LNCAP (cell line): ENCODE measurements at regions not wholly inside any gene's neighbourhood (a gene's known extent, or its start where the extent isn't known, plus 50 kb on each side); places are given as distances from the start of the nearest gene placed in this dataset.

Experiments used
- CTCF ChIP-seq: fragments of 450-650 bp; IDR thresholded peaks from 2 replicates; pipeline ENCODE4 v1.5.1; 2017; ENCODE audit warnings: mild to moderate bottlenecking

DNA sequence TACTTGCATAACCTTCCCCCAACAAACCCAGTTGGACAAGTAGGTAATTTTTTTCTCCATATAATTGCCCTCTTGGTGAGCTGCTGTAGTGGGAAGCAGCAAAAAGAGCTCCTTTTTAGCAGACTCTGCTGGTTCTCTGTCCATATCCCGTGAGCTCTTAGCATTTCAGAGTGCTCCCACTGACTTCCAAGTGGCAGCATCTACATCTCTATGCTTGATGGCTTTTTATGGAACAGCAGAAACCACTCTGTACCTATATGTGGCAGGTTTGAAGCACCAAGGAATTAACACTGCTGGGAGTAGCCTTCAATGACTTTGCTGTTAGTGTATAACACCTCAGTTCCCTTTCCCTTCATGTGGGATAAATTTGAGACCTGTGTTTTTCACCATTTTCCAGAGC is 168.4 kb upstream of the NHS start:
- no peak for TF ChIP-seq CTCF

GRCh38 chrX:17214962-17215361 is 160.0 kb upstream of the NHS start:
- no peak for TF ChIP-seq CTCF

DNA sequence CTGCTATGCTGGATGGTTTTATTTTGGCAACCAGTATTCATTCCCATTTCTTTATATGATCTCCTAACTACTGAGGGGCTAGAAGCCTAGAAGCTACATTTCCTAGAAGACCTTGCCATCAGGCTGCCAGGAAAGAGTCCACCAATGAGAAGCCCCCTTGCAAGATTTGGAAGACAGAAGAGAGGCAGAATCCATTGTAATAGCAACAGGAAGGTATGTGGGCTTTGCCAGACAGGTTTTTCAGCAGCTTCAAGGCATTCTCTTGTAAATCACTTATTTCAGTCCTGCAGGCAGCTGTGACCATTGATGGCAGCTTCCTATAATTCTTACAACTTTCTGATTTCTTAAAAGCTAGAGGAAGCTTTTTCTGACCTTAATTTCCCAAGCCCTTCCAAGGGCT is 148.3 kb upstream of the NHS start:
- TF ChIP-seq CTCF, result no peak

DNA sequence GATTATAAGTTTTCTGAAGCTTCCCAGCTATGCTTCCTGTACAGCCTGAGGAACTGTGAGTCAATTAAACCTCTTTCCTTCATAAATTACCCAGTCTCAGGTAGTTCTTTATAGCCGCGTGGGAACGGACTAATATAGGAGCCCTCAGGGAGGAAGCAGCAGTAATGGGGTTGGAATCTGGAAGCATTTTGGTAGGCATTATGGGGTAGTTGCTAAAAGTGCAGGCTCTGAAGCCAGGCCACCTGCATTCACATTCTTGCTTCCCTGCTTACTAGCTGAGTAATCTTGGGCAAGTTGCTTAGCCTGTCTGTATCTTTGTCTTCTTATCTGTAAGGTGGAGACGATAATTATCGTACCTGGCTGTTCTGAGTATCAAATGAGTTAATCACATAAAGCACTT is 137.9 kb upstream of the NHS start:
- no peak for TF ChIP-seq CTCF

- TF ChIP-seq CTCF, result peak; percentile 71
Observed at GRCh38 chrX:17242470-17242869, 132.5 kb upstream of the NHS start.

DNA sequence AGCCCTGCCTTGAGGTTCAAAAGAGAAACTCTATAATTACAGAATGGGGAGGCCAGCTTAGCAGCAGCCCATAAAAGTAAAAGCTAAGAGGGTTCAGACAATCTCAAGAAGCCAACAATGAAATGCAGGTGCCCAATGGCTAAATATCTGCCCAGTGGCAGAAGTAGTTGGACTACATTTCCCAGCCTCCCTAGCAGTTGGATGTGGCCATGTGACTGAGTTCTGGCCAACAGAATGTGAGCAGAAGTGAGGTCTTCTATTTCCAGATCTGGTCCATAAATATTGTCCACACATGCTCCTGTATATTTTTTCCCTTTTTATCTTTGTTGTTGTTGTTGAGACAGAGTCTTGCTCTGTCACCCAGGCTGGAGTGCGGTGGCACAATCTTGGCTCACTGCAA is 127.9 kb upstream of the NHS start:
- no peak for TF ChIP-seq CTCF

DNA sequence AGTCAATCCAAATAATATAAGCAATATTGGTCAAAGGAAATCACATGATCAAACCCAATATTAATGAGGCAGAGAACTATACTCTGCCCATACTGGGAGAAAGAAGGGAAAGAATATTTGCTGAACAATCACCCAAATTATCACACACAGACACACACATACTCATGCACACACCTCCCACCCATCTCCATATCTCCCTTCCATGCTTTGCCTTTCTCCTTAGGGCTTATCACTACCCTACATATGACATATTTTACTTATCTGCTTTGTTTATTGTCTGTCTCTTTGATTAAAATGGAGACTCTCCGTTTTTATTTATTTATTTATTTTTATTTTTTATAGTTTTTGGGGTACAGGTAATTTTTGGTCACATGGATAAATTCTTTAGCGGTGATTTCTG is 112.9 kb upstream of the NHS start:
- no peak for TF ChIP-seq CTCF

DNA sequence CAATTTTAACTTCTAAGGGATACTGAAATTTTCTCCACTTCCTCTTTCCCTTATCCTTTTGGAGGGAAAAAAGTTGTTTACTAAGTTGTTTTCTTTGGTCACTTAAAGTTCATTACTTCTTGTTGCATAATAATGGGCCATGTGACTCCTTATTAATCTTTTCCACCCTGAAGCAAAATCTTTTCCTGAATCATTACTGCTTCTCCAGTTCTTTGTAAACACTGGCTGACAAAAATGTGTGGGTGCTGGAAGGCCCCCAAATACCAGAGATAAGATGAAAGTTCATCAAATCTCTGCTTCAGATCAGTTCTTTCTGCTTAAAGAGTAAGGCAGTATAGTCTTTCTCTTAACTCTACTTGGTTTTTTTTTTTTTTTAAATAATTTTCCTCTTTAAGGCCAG is 108.9 kb upstream of the NHS start:
- TF ChIP-seq CTCF, result no peak
